ENCODE measurements at regions not wholly inside any gene's neighbourhood (a gene's known extent, or its start where the extent isn't known, plus 50 kb on each side); places are given as distances from the start of the nearest gene placed in this dataset.
A peak's percentile ranks its signal among the peaks of the same experiment; 100 is the strongest.

GRCh38 chr13:53200498-53201453, 172.2 kb downstream of the OLFM4 start:
- H3K36me3 ChIP-seq = no peaks in the 10 kb centered on the region
- H3K9me3 ChIP-seq (replicated peaks) = no peaks in the 10 kb centered on the region
- no peaks in the 10 kb centered on the region for H3K4me1 ChIP-seq
- no peak overlapping the region for H3K4me3 ChIP-seq
- peak; percentile 55 for TF ChIP-seq CTCF (IDR thresholded peaks at IDR 0.05; ENCODE audit: borderline replicate concordance)
- peaks cover 73% of the 10 kb centered on the region for H3K27me3 ChIP-seq (ENCODE audit: low read depth)
- no peak overlapping the region for H3K27ac ChIP-seq (replicated peaks)
- intact Hi-C loops (cut with micrococcal nuclease) = no loop called here
- DNase-seq = peak; percentile 23

GRCh38 chr13:53201454-53202225, 173.0 kb downstream of the OLFM4 start:
- DNase-seq = peak; percentile 14
- peaks cover 73% of the 10 kb centered on the region for H3K27me3 ChIP-seq (ENCODE audit: low read depth)
- H3K9me3 ChIP-seq (replicated peaks) = no peaks in the 10 kb centered on the region
- no peak overlapping the region for H3K4me3 ChIP-seq
- no peak overlapping the region for H3K27ac ChIP-seq (replicated peaks)
- TF ChIP-seq CTCF (IDR thresholded peaks at IDR 0.05; ENCODE audit: borderline replicate concordance) = peak; percentile 20
- no peaks in the 10 kb centered on the region for H3K4me1 ChIP-seq
- intact Hi-C loops (cut with micrococcal nuclease) = no loop called here
- no peaks in the 10 kb centered on the region for H3K36me3 ChIP-seq

- Histone ChIP-seq H3K27ac (replicated peaks) (no peak overlapping the region), H3K27me3 (ENCODE audit: low read depth) (peaks cover 52% of the 10 kb centered on the region), H3K36me3 (no peaks in the 10 kb centered on the region), H3K4me1 (no peaks in the 10 kb centered on the region), H3K4me3 (no peak overlapping the region), H3K9me3 (replicated peaks) (no peaks in the 10 kb centered on the region)
- DNase-seq = no peak
- intact Hi-C loops (cut with micrococcal nuclease) = no loop called here
- no peak for TF ChIP-seq CTCF (IDR thresholded peaks at IDR 0.05; ENCODE audit: borderline replicate concordance)
These were observed 176.0 kb downstream of the OLFM4 start for GRCh38 chr13:53204598-53204997.

GRCh38 chr13:53206455-53206854, 177.8 kb downstream of the OLFM4 start:
- no peak overlapping the region for H3K27ac ChIP-seq (replicated peaks)
- TF ChIP-seq CTCF (IDR thresholded peaks at IDR 0.05; ENCODE audit: borderline replicate concordance) = peak; percentile 26
- peaks cover 49% of the 10 kb centered on the region for H3K27me3 ChIP-seq (ENCODE audit: low read depth)
- DNase-seq = no peak
- H3K4me3 ChIP-seq = no peak overlapping the region
- H3K9me3 ChIP-seq (replicated peaks) = no peaks in the 10 kb centered on the region
- intact Hi-C loops (cut with micrococcal nuclease) = no loop called here
- H3K4me1 ChIP-seq = no peaks in the 10 kb centered on the region
- H3K36me3 ChIP-seq = no peaks in the 10 kb centered on the region

GRCh38 chr13:53207556-53207955, 178.9 kb downstream of the OLFM4 start:
- intact Hi-C loops (cut with micrococcal nuclease) = no loop called here

More at GRCh38 chr13:53207556-53207955, 178.9 kb downstream of the OLFM4 start:
- H3K27ac ChIP-seq (replicated peaks) = no peak overlapping the region
- H3K36me3 ChIP-seq = no peaks in the 10 kb centered on the region
- H3K27me3 ChIP-seq (ENCODE audit: low read depth) = peaks cover 39% of the 10 kb centered on the region
- no peaks in the 10 kb centered on the region for H3K4me1 ChIP-seq
- DNase-seq = no peak
- TF ChIP-seq CTCF (IDR thresholded peaks at IDR 0.05; ENCODE audit: borderline replicate concordance) = no peak
- no peak overlapping the region for H3K4me3 ChIP-seq
- no peaks in the 10 kb centered on the region for H3K9me3 ChIP-seq (replicated peaks)
